ENCODE measurements at regions not wholly inside any gene's neighbourhood (a gene's known extent, or its start where the extent isn't known, plus 50 kb on each side); places are given as distances from the start of the nearest gene placed in this dataset.

GRCh38 chr11:134632347-134633119 lies 220.5 kb upstream of the B3GAT1 start:
- TF ChIP-seq POLR2A (IDR thresholded peaks at IDR 0.05; ENCODE audit: low read length) (no peak), GATA1 (IDR thresholded peaks at IDR 0.05; ENCODE audit: low read depth, low read length) (no peak)
